ENCODE measurements at regions not wholly inside any gene's neighbourhood (a gene's known extent, or its start where the extent isn't known, plus 50 kb on each side); places are given as distances from the start of the nearest gene placed in this dataset.
A peak's percentile ranks its signal among the peaks of the same experiment; 100 is the strongest.

DNA sequence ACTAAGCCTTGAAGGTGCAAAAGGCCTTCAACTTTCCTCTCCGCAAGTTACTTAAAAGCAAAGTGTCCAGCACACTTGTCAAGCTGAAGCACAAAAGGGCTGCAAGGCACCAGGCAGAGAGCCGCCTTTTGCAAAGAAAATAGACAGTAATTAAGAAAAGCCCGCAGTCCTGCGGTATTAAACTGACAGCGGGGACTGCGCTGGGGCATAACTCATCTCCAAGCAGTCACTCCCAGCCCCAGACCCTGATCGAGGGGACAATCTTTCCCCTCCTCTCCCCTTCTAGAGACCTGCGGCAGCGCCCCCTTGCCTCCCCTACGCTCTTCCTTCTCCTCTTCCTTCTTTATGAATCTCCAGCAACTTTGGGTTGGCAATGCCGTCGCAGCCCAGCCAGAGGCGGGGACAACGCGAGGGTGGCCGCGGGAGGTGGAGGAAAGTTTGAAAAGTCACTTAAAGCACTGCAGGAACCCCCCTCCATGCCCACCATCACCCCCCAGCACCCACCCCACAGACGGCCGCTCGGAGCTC lies 200.9 kb upstream of the CAND1 start (continued):
- TF ChIP-seq, protein P1, sequence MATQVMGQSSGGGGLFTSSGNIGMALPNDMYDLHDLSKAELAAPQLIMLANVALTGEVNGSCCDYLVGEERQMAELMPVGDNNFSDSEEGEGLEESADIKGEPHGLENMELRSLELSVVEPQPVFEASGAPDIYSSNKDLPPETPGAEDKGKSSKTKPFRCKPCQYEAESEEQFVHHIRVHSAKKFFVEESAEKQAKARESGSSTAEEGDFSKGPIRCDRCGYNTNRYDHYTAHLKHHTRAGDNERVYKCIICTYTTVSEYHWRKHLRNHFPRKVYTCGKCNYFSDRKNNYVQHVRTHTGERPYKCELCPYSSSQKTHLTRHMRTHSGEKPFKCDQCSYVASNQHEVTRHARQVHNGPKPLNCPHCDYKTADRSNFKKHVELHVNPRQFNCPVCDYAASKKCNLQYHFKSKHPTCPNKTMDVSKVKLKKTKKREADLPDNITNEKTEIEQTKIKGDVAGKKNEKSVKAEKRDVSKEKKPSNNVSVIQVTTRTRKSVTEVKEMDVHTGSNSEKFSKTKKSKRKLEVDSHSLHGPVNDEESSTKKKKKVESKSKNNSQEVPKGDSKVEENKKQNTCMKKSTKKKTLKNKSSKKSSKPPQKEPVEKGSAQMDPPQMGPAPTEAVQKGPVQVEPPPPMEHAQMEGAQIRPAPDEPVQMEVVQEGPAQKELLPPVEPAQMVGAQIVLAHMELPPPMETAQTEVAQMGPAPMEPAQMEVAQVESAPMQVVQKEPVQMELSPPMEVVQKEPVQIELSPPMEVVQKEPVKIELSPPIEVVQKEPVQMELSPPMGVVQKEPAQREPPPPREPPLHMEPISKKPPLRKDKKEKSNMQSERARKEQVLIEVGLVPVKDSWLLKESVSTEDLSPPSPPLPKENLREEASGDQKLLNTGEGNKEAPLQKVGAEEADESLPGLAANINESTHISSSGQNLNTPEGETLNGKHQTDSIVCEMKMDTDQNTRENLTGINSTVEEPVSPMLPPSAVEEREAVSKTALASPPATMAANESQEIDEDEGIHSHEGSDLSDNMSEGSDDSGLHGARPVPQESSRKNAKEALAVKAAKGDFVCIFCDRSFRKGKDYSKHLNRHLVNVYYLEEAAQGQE (IDR thresholded peaks at IDR 0.05; ENCODE audit: borderline replicate concordance in 1 of 2, low read depth in 1 of 2, low read length in 2 of 2) = no peak
- no peak for TF ChIP-seq RAD51 (IDR thresholded peaks at IDR 0.05; ENCODE audit: borderline replicate concordance)
- TF ChIP-seq SNRNP70 (IDR thresholded peaks at IDR 0.05; ENCODE audit: low read depth, low read length) = no peak
- TF ChIP-seq SMARCE1 (IDR thresholded peaks at IDR 0.05; ENCODE audit: borderline replicate concordance) = no peak
- TF ChIP-seq PAWR (CRISPR knock-in tag; IDR thresholded peaks at IDR 0.05; ENCODE audit: borderline replicate concordance) = no peak
- no peak for TF ChIP-seq NR3C1 (CRISPR knock-in tag; IDR thresholded peaks at IDR 0.05)
- no peak for TF ChIP-seq MTF1 (CRISPR knock-in tag; IDR thresholded peaks at IDR 0.05)

DNA sequence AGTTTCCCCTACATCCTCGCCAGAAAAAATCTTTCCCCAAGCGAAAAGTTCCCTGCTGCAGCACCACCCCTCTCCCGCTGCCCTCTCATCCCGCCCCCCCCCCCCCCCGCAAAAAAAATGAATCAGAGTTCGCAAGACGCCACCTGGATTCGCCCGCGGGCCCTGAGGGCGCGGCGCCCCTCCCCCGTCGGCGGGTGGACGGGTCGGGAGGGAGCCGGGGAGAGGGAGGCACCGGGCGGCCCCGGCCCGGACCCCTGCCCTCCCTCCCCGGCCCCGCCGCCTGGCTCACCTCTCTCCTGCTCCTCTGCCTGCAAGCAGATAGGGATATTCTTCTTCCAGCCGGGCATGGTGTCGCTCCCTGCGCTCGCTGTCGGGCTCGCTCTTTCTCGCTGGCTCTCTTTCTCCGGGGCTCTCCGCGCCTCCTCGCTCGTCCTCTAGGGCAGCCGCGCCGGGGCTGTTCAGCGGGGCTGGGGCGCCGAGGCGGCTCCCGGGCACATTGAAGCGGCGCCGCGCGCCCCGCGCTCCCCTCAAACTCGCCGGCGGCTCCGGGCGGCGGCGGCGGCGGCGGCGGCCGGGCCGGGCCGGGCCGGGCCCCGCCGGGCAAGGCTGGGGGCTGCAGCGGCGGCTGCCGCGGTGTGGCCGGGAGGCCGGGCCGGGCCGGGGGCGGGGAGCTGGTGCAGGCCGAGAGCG lies 200.3 kb upstream of the CAND1 start:
- no peaks in the 10 kb centered on the region for H3K9me3 ChIP-seq (ENCODE audit: low read length)
- peak; percentile 3 for DNase-seq (ENCODE audit: low spot score)
- peaks cover 4 to 35% of the 10 kb centered on the region in 2 experiments; a peak in 4 of 5 replicates for H3K27me3 ChIP-seq (ENCODE audit: control insufficient read depth in 1 of 2, insufficient read depth in 2 of 2, low read length in 2 of 2)
- no peak overlapping the region for H3K9ac ChIP-seq (ENCODE audit: insufficient read depth, low read depth, low read length)
- H2AFZ ChIP-seq (ENCODE audit: low read length) = no peak overlapping the region
- H3K36me3 ChIP-seq (replicated peaks in 1 of 2; ENCODE audit: control insufficient read depth in 1 of 2, insufficient read depth in 2 of 2, low read length in 2 of 2) = no peaks in the 10 kb centered on the region
- peak overlapping the region; percentile 34 to 69 (median 46); a peak in 4 of 6 replicates for H3K4me3 ChIP-seq (replicated peaks in 1 of 3; ENCODE audit: insufficient read depth in 1 of 3, low read depth in 2 of 3, low read length in 3 of 3)
- CTCF ChIA-PET (ENCODE audit: low intra/inter-chr PET ratio, low total read pairs) = no interaction called here
- H3K79me2 ChIP-seq (ENCODE audit: insufficient read depth, low read length) = no peaks in the 10 kb centered on the region
- WGBS (ENCODE audit: low lambda C conversion rate) = 0% methylated on average over 3 of the region's 81 CpGs
- POLR2A ChIA-PET = no interaction called here
- no peaks in the 10 kb centered on the region for H4K20me1 ChIP-seq (ENCODE audit: insufficient read depth, low read length)
- peak; percentile 85 for ATAC-seq
- intact Hi-C loops (cut with micrococcal nuclease; ENCODE audit: unreplicated experiment) = no loop called here
- in situ Hi-C loops (cut with HindIII; ENCODE audit: extremely low pct_ligation_motif_present, low pct_unique_long_range_greater_than_20kb) = no loop called here
- FAIRE-seq = no peak
- H3K27ac ChIP-seq (ENCODE audit: extremely low read length, insufficient read depth, low read length) = no peak overlapping the region
- peaks cover 6% of the 10 kb centered on the region; the same call in 1 of the 2 replicates for H3K4me1 ChIP-seq (ENCODE audit: insufficient read depth, low read length)
- no TSS peak for BruUV-seq (replicated peaks)
- H3K4me2 ChIP-seq (ENCODE audit: low read depth, low read length) = peak overlapping the region; percentile 63
- TF ChIP-seq TOPORS (CRISPR knock-in tag; IDR thresholded peaks at IDR 0.05) = no peak
- TF ChIP-seq FOXO1 (CRISPR knock-in tag; IDR thresholded peaks at IDR 0.05) = no peak
- TF ChIP-seq ZNF430 (CRISPR knock-in tag; IDR thresholded peaks at IDR 0.05) = no peak
- no peak for TF ChIP-seq TBX3 (IDR thresholded peaks at IDR 0.05; ENCODE audit: borderline replicate concordance)
- 0 out of 2 replicates have a peak, but pooled peaks have one; percentile 13 for TF ChIP-seq ZFY (CRISPR knock-in tag; IDR thresholded peaks at IDR 0.05)
- TF ChIP-seq, protein P2, sequence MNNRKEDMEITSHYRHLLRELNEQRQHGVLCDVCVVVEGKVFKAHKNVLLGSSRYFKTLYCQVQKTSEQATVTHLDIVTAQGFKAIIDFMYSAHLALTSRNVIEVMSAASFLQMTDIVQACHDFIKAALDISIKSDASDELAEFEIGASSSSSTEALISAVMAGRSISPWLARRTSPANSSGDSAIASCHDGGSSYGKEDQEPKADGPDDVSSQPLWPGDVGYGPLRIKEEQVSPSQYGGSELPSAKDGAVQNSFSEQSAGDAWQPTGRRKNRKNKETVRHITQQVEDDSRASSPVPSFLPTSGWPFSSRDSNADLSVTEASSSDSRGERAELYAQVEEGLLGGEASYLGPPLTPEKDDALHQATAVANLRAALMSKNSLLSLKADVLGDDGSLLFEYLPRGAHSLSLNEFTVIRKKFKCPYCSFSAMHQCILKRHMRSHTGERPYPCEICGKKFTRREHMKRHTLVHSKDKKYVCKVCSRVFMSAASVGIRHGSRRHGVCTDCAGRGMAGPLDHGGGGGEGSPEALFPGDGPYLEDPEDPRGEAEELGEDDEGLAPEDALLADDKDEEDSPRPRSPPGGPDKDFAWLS (CRISPR knock-in tag; IDR thresholded peaks at IDR 0.05; ENCODE audit: borderline replicate concordance) = no peak
- TF ChIP-seq, protein P3, sequence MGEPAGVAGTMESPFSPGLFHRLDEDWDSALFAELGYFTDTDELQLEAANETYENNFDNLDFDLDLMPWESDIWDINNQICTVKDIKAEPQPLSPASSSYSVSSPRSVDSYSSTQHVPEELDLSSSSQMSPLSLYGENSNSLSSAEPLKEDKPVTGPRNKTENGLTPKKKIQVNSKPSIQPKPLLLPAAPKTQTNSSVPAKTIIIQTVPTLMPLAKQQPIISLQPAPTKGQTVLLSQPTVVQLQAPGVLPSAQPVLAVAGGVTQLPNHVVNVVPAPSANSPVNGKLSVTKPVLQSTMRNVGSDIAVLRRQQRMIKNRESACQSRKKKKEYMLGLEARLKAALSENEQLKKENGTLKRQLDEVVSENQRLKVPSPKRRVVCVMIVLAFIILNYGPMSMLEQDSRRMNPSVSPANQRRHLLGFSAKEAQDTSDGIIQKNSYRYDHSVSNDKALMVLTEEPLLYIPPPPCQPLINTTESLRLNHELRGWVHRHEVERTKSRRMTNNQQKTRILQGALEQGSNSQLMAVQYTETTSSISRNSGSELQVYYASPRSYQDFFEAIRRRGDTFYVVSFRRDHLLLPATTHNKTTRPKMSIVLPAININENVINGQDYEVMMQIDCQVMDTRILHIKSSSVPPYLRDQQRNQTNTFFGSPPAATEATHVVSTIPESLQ (CRISPR knock-in tag; conservative IDR thresholded peaks at IDR 0.05) = no peak
- no peak for TF ChIP-seq NFE2 (CRISPR knock-in tag; IDR thresholded peaks at IDR 0.05)
- peak; percentile 64; the same call in 1 of the 2 replicates for TF ChIP-seq ZNF777 (CRISPR knock-in tag; IDR thresholded peaks at IDR 0.05)

Data from HepG2 (cell line).